Tibial nerve (tissue), 4 donors: ENCODE measurements at regions not wholly inside any gene's neighbourhood (a gene's known extent, or its start where the extent isn't known, plus 50 kb on each side); places are given as distances from the start of the nearest gene placed in this dataset.

Experiments used
- DNase-seq, 2 donors: peaks; one replicate each; pipeline ENCODE4 v3.0.0-alpha.2; 2019; ENCODE audit warnings: low spot score in 2 of 2
- H3K27ac ChIP-seq, 4 donors: fragments of 200-600 bp; sonication (generic) in 3 of 4; one replicate each; pipeline ENCODE4 v1.5.1; 2017 to 2019; ENCODE audit warnings: mild to moderate bottlenecking in 1 of 4
- H3K27me3 ChIP-seq, 2 donors: fragments of 200-600 bp; sonication (generic) in 1 of 2; one replicate each; pipeline versions ENCODE4 v1.5.1 to v1.6.0; 2017 to 2019
- H3K36me3 ChIP-seq, 3 donors: fragments of 200-600 bp; sonication (generic); one replicate each; pipeline ENCODE4 v1.5.1; 2018 to 2019
- H3K4me1 ChIP-seq, 4 donors: fragments of 200-600 bp; sonication (generic) in 3 of 4; one replicate each; pipeline ENCODE4 v1.5.1; 2017 to 2019
- H3K4me3 ChIP-seq, 4 donors: fragments of 200-600 bp; sonication (generic) in 3 of 4; one replicate each; pipeline ENCODE4 v1.5.1; 2017 to 2019; ENCODE audit warnings: mild to moderate bottlenecking in 1 of 4, moderate library complexity in 1 of 4
- H3K9me3 ChIP-seq, 4 donors: fragments of 200-600 bp; sonication (generic) in 3 of 4; one replicate each; pipeline ENCODE4 v1.5.1; 2017 to 2019
- EP300 ChIP-seq, 2 donors: sonication (generic); formaldehyde crosslinking; IDR thresholded peaks; one replicate each; pipeline ENCODE4 v1.6.1; 2017; ENCODE audit warnings: antibody characterized with exemption in 2 of 2, mild to moderate bottlenecking in 1 of 2
- POLR2A ChIP-seq, 2 donors: fragments of 450-650 bp; IDR thresholded peaks; one replicate each; pipeline ENCODE4 v1.6.1; 2017; ENCODE audit warnings: antibody characterized with exemption in 2 of 2, mild to moderate bottlenecking in 2 of 2, moderate library complexity in 2 of 2
- WGBS, 2 donors: methylation state at CpG; one replicate each; pipeline ENCODE4 v1.1.5; 2018; 5-methylcytosine and 5-hydroxymethylcytosine counted together
- TF ChIP-seq, protein P1 (sequence below), 5 experiments: fragments of 200-600 bp in 3 of 5; fragments of 450-650 bp in 2 of 5; sonication (generic) in 3 of 5; IDR thresholded peaks; one replicate each; pipeline ENCODE4 v1.5.1; 2016 to 2019; ENCODE audit warnings: antibody characterized with exemption in 5 of 5, mild to moderate bottlenecking in 3 of 5, moderate library complexity in 2 of 5

DNA sequence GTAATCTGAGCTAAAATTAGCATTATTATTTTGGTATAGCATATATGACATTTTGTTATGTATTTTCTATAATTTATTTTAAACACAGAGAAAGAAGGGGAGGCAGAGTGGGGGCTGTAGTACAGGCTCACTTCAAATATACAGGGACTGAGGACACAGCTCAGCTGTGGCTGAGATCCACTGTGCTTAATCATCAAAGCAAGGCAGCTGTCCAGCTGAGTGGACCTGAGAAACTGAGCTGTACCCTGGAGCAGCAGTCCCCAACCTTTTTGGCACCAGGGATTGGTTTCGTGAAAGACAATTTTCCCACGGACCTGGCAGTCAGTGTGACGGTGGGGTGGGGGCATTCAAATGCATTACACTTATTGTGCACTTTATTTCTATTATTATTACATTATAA is 687.2 kb downstream of the RNF144A start:
- H3K27ac ChIP-seq: no peak overlapping the region
- no peak for TF ChIP-seq EP300 (IDR thresholded peaks at IDR 0.05)
- TF ChIP-seq, protein P1, sequence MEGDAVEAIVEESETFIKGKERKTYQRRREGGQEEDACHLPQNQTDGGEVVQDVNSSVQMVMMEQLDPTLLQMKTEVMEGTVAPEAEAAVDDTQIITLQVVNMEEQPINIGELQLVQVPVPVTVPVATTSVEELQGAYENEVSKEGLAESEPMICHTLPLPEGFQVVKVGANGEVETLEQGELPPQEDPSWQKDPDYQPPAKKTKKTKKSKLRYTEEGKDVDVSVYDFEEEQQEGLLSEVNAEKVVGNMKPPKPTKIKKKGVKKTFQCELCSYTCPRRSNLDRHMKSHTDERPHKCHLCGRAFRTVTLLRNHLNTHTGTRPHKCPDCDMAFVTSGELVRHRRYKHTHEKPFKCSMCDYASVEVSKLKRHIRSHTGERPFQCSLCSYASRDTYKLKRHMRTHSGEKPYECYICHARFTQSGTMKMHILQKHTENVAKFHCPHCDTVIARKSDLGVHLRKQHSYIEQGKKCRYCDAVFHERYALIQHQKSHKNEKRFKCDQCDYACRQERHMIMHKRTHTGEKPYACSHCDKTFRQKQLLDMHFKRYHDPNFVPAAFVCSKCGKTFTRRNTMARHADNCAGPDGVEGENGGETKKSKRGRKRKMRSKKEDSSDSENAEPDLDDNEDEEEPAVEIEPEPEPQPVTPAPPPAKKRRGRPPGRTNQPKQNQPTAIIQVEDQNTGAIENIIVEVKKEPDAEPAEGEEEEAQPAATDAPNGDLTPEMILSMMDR (IDR thresholded peaks at IDR 0.05): no peak
- TF ChIP-seq POLR2A (IDR thresholded peaks at IDR 0.05): no peak
- no peak for DNase-seq
- H3K27me3 ChIP-seq: no peaks in the 10 kb centered on the region
- no peaks in the 10 kb centered on the region for H3K4me1 ChIP-seq
- H3K4me3 ChIP-seq: no peak overlapping the region
- 89 to 91% methylated on average over 3 of the region's 3 CpGs for WGBS, 2 donors
- no peaks in the 10 kb centered on the region for H3K36me3 ChIP-seq
- no peaks in the 10 kb centered on the region for H3K9me3 ChIP-seq

DNA sequence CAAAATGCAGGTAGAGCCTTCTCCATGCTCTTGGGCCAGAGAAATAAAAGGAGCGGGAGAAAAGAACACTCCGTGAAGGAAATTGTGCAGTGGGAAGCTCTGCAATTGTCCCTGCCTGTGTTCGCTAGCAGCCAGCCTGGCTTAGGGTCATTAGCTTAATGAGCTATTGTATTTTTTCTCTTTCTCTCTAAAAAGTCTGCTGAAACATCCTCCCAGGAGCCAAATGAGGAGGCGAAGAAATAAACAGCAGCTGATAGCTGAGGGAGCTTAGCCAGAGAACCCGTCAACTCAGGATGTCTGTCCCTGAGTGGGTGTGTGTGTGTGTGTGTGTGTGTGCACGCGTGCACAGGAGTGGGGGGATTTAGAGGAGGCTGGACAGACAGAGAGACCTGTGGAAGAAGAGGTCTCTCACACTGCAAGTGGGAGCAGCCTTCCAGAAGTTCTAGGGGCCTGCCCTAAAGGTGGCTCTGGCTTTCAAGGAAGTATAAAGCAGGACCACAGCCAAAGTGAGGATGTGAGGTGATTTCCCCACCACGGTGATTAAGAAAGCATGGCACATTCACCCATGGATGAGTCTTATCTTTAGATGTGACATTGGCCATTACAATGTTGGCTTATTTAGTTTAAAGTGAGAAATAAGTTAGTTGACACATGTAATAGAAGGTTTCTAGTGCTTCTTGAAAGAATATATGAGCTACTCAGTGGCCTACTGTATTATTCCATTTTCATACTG is 690.4 kb downstream of the RNF144A start:
- no peaks in the 10 kb centered on the region for H3K36me3 ChIP-seq
- no peak overlapping the region for H3K4me3 ChIP-seq
- no peaks in the 10 kb centered on the region for H3K4me1 ChIP-seq
- 55 to 65% methylated on average over 8 of the region's 8 CpGs for WGBS, 2 donors
- TF ChIP-seq POLR2A (IDR thresholded peaks at IDR 0.05) (no peak), EP300 (IDR thresholded peaks at IDR 0.05) (no peak)
- TF ChIP-seq, protein P1 (IDR thresholded peaks at IDR 0.05): no peak
- H3K27ac ChIP-seq: no peak overlapping the region
- H3K9me3 ChIP-seq: no peaks in the 10 kb centered on the region
- no peak for DNase-seq
- H3K27me3 ChIP-seq: no peaks in the 10 kb centered on the region

DNA sequence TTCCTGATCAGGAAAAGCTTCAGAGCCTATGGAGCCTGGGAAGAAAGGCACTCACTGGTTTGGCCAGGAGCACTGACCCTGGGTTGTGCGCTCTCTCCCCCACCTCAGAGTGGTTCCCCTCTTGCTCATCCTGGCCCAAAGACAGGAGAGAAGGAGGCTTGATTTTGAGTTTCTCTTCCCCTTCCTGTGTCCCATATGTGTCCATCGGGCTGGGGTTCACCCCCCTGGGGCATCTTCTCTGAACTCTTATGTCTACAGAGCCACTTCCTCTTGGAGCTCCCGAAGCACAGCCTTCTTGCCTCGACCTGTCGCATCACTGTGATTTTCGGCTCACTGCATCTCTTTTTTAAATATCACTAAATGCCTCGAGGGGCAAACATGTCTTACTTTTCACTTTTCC is 692.3 kb downstream of the RNF144A start:
- Histone ChIP-seq H3K27me3 (no peaks in the 10 kb centered on the region), H3K36me3 (no peaks in the 10 kb centered on the region), H3K27ac (no peak overlapping the region), H3K4me3 (no peak overlapping the region), H3K9me3 (no peaks in the 10 kb centered on the region), H3K4me1 (no peaks in the 10 kb centered on the region)
- TF ChIP-seq POLR2A (IDR thresholded peaks at IDR 0.05) (no peak), EP300 (IDR thresholded peaks at IDR 0.05) (no peak)
- WGBS, 2 donors: 74 to 82% methylated on average over 7 of the region's 7 CpGs
- DNase-seq: no peak

DNA sequence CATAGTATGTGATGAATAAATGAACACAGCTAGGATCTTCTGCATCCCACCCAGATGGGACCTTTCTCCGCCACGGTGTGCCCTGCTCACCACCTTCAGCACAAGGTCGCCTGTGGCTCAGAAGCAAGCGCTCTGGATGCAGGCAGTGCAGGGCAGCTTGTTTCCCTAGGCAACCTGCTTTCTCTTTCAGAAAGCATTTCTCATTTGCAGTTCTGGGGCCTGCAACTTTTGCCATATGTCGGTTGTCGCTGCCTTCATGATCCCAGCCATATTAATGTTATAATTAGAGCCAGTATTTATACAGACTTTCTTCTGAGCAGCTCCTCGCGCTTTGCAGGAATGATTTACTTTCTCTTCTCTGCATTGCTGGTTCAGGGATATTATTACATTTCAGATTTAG is 692.8 kb downstream of the RNF144A start:
- no peaks in the 10 kb centered on the region for H3K9me3 ChIP-seq
- WGBS, 2 donors: 89 to 90% methylated on average over 8 of the region's 8 CpGs

DNA sequence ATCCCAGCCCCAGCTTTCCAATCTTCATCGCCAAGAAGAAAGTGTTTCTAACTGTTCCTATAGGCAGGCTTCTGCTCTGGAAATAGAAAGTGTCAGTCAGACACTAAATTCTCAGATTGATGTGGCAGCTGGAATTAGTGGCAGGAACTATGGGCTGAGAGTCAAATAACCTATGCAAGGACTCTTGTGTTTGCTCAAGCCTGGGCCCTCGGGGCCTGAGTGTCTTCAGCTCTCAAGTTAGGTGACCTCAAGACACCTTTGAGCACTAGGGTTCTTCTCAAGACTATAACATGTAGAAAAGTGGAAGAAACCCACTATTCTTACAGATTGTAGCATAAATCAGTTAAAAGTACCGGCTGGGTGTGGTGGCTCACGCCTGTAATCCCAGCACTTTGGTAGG is 694.5 kb downstream of the RNF144A start:
- Histone ChIP-seq H3K9me3 (no peaks in the 10 kb centered on the region), H3K27me3 (no peaks in the 10 kb centered on the region), H3K36me3 (no peaks in the 10 kb centered on the region), H3K4me3 (no peak overlapping the region), H3K27ac (no peak overlapping the region), H3K4me1 (no peaks in the 10 kb centered on the region)
- DNase-seq: no peak
- 28 to 30% methylated on average over 4 of the region's 4 CpGs for WGBS, 2 donors
- TF ChIP-seq, protein P1 (IDR thresholded peaks at IDR 0.05): no peak
- no peak for TF ChIP-seq EP300 (IDR thresholded peaks at IDR 0.05)
- TF ChIP-seq POLR2A (IDR thresholded peaks at IDR 0.05): no peak

More for the DNA sequence above, 692.8 kb downstream of the RNF144A start:
- Histone ChIP-seq H3K36me3 (no peaks in the 10 kb centered on the region), H3K4me1 (no peaks in the 10 kb centered on the region), H3K27me3 (no peaks in the 10 kb centered on the region), H3K4me3 (no peak overlapping the region), H3K27ac (no peak overlapping the region)
- TF ChIP-seq EP300 (IDR thresholded peaks at IDR 0.05) (no peak), POLR2A (IDR thresholded peaks at IDR 0.05) (no peak)
- TF ChIP-seq, protein P1 (IDR thresholded peaks at IDR 0.05): no peak
- no peak for DNase-seq
